ENCODE measurements at regions not wholly inside any gene's neighbourhood (a gene's known extent, or its start where the extent isn't known, plus 50 kb on each side); places are given as distances from the start of the nearest gene placed in this dataset.
"Not testable (repeated sequence)": the region's sequence is repeated elsewhere in the genome, so short reads cannot be mapped to it uniquely, and the experiment has no call there.

DNA sequence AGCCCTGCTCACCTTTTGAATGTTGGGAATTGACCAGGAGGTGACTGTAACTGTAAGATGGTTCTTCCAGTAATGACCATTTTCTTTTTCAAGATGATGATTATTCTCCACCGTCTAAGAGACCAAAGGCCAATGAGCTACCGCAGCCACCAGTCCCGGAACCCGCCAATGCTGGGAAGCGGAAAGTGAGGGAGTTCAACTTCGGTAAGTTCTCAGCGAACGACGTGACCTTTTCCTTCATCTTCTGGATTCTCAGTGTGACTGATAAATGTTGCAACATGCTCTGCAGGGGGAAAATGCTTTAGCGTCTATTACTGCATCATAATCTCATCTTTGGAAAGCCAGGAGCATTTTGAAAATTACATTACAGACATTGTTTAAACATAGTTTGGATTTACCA lies 89.5 kb upstream of the SPDYE9 start:
- DNase-seq (ENCODE audit: low read depth in 2 of 2): not testable (repeated sequence)

DNA sequence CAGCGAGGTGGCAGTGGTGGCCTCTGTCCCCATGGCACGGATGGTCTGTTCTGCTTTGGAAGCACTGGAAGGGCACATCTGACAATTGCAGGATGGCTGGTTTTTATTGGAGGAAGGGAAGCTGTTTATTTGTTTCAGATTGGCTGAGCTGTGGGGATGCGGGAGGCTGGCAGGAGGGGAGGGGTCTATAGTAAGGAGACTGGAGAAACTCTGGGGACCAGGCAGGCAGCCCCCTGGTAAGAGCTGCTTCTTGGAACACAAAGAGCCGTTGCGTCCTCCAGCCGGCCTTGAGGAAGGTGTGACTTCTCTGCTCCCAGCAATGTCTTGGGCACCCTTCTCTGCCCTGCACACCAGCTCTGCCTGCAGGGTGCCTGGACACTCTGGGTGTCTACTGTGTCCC lies 85.1 kb upstream of the SPDYE9 start:
- DNase-seq (ENCODE audit: low read depth in 2 of 2): not testable (repeated sequence)

DNA sequence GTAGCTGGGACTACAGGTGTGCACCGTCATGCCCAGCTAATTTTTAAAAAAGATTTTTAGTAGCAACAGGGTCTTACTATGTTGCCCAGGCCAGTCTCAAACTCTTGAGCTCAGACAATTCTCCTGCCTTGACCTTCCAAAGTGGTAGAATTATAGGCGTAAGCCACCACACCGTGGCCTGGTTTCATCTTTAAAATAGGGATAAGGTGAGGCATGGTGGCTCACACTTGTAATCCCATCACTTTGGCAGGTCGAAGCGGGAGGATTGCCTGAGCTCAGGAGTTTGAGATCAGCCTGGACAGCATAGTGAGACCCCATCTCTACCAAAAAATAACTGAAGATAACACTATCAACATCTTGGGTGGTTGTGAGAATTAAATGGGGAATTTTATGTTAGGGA lies 84.6 kb upstream of the SPDYE9 start:
- DNase-seq (ENCODE audit: low read depth in 2 of 2): not testable (repeated sequence)

DNA sequence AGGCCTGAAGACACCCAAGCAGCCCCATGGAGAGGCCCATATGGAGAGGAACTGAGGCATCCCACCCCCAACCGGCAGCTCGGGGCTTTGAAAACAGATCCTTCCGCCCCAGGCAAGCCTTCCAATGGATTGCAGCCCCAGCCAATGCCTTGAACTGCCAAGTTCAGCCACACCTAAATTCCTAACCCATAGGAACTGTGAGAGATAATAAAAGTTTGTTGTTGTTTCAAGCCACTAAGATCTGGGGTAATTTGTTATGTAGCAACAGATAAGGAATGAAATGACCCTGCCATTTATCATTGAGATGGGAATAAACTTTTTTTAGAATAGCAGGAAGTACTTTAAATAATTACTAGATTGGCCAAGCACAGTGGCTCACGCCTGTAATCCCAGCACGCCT lies 80.3 kb upstream of the SPDYE9 start:
- not testable (repeated sequence) for DNase-seq (ENCODE audit: low read depth in 2 of 2)

DNA sequence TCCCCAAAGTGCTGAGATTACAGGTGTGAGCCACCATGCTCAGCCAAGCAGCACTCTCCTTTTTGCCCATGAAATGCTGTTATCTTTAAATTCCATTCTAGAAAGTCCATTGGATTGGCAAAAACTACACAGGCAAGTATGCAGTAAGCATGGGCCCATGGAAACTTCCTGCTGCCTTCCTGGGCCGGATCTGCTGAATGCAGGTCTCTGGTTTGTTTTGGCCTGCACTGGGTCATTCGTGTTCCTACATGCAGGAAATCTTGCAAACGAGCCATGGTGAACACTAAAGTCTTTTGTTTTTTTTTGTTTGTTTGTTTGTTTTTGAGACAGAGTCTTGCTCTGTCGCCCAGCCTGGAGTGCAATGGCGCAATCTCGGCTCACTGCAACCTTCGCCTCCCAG lies 76.8 kb upstream of the SPDYE9 start:
- not testable (repeated sequence) for DNase-seq (ENCODE audit: low read depth in 2 of 2)

DNA sequence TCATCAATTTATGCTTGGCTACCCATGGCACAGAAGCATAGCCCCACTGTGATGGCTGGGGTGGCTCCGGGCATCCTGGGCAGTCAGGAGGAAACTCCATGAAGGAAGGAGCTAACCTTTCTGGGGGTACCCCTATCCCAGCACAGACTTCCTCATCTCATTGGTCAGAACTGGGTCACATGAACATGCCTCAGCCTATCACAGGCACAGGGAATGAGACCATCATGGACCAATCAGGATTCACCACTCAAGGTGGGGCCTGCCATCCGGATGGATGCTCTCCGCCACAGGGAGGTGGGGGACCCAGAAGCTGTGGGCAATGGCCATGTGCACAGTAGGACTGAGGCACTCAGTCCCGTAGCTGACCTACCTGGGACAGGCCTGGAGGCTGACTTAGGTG lies 75.9 kb upstream of the SPDYE9 start:
- DNase-seq (ENCODE audit: low read depth in 2 of 2): not testable (repeated sequence)

DNA sequence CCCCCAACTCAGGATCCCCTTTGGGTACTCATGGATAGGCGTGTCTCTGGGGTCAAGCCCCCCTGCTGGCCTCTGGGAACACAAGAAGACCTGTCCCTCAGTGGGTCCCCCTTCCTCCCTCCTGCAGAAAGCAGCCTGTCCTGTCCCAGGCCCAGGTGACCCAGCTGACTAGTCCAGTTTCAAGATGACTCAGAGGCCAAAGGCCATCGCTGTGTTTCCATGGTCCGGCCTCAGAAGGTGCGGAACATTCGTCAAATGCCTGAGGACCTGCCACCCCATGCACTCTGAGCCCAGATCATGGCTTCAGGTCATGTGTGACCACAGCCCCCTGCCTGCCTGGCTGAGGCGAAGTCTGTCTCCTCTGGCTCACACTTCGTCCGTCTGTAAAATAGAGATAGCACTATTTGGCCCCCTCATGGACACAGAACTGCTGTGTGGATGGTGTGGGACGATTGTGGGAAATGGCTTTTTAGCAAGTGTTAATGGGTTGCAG lies 71.4 kb upstream of the SPDYE9 start:
- not testable (repeated sequence) for DNase-seq (ENCODE audit: low read depth in 2 of 2)

DNA sequence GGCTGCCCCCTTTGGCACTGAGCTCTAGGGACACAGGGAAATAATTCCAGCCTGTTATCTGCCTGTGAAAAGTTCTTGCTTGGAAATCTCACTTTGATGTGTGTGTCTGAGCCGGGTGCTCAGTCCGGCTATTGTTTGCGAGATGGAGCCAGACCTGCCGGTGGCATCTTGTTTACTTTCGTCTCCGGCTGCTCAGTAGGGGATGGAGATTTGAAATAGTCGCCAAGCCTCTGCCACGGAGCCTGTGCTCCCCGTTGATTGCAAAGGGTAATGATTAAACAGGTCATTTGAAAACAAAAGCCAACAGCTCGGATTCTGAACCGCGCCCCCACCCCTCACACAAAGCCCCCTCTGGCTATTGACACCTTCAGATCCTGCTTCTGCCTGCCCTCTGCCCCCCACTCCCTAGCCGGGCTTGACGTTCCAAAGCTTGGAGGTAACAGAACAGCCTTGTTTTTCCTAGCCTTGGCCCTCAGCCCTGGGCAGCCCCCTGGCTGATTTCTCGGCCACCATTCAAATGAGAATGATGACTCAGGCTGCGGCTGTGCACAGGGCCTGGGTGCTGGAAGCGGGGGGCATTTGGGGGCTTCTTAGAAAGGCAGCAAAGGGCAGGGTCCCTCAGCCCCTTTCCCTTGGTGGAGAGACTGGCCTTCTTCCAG lies 70.8 kb upstream of the SPDYE9 start:
- not testable (repeated sequence) for DNase-seq (ENCODE audit: low read depth in 2 of 2)

DNA sequence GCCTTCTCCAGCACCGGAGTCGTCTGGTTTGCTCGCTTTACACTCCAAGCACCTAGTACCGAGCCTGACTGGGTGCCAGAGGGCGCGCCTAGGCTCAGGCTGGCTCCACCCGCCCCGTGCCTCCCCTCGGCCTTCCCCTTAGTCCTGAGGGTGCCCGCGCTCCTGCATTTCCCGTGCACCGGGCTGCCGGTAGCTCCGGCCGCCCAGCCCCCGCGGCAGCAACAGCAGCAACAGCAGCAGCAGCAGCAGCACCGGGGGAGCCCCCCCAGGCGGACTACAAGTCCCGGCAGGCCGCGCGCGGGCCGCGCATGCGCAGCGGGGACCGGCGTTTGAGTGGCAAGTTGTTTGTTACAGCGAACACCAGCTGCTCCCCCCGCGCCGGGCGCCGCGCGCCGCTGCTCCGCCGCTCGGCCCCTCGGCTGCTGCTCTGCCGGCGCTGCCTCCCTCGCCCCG lies 68.8 kb upstream of the SPDYE9 start:
- peak; percentile 50 to 70 for DNase-seq (ENCODE audit: low read depth in 2 of 2)

DNA sequence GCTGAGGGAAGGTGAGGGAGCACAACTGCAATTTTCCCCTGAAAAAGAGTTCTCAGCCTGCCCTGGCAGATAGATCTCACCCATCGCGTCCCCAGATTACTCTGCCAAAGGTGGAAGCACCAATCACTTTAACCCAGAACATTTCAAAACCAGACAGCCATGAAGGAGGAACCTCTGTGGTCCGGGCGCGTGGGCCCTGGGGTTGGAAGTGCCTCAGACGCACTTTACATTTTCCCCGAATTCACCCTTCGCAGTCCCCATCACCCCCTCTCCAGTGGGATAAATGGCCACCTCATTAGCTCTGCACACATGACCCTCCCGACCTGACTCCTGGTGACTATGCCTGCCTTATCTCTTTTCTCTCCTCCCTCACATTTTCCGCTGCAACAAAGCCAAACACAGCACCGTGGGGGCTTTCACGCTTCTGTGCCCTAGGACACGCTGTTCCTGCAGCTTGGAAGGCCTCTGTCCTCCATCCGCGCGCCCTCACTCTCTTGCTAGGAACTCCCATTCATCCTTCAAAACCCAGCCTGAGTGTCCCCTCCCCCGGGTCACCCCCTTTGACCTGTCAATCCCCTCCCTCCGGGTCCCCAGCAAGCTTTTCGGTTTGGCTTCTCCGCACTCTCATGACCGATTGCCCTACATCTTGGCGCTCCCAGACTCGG lies 68.2 kb upstream of the SPDYE9 start:
- DNase-seq (ENCODE audit: low read depth in 2 of 2): not testable (repeated sequence)

DNA sequence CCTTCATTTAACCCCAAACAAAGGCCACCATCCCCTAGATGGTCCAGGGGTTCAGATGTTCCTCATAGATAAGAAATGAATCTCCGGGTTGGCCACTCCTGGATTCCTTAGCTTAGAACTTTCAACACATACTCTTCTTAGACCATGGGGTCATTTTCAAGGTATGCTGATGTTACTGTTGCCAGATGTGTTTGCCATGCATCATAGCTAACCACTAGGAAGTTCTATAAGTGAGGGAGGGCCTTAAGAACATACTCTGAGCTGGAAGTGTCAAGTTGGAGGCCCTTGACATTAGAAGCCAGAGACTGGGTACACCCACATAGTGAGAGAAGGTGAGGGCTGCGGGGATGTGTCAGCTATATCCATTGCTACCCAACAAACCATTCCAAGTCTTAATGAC lies 62.7 kb upstream of the SPDYE9 start:
- not testable (repeated sequence) for DNase-seq (ENCODE audit: low read depth in 2 of 2)

DNA sequence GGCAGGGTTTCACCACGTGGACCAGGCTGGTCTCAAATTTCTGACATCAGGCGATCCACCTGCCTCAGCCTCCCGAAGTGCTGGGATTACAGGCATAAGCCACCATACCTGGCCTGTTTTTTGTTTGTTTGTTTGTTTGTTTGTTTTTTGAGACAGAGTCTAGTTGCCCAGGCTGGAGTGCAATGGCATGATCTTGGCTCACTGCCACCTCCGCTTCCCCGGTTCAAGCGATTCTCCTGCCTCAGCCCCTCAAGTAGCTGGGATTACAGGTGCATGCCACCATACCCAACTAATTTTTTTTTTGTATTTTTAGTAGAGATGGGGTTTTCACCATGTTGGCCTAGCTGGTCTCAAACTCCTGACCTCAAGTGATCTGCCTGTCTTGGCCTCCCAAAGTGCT lies 61.8 kb upstream of the SPDYE9 start:
- DNase-seq (ENCODE audit: low read depth in 2 of 2): not testable (repeated sequence)

DNA sequence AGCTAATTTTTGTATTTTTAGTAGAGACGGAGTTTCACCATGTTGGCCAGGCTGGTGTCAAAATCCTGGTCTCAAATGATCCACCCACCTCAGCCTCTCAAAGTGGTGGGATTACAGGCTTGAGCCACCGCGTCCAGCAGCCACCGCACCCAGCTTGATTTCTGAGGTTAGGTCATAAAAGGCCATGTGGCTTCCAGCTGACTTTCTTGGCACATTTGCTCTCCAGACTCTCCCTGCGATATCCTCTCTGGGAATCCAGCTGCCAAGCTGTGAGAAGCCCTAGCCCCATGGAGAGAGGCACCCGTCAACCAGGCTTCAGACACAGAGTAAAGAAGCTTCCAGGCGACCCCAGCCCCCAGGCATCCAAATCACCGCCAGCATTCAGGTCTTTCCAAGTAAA lies 58.2 kb upstream of the SPDYE9 start:
- DNase-seq (ENCODE audit: low read depth in 2 of 2): not testable (repeated sequence)

DNA sequence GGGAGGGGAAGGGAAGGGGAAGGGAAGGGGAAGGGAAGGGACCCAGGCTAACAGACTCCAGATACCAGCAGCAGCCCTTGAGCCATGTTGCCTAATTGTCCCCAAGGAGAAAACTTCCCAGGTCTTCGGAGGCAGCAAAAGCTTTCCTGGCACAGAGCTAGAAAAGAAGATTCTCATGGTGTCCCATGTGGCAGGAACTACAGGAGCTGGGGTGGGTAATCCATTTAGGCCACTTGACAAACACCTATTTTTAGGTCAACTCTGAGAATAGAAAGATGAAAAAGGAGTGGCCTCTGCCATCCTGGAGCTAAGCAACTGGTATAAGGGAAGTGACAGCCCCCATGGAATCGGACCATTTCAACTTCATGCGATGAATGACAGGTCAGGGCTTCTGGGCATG lies 52.1 kb upstream of the SPDYE9 start:
- not testable (repeated sequence) for DNase-seq (ENCODE audit: low read depth in 2 of 2)
